ENCODE measurements at regions not wholly inside any gene's neighbourhood (a gene's known extent, or its start where the extent isn't known, plus 50 kb on each side); places are given as distances from the start of the nearest gene placed in this dataset.

GRCh38 chr3:17936736-17937480 lies 194.5 kb upstream of the TBC1D5 start:
- Histone ChIP-seq H4K5ac (ENCODE audit: low read length) (no peak overlapping the region), H3K4me2 (ENCODE audit: low read length) (no peak overlapping the region), H3K79me2 (ENCODE audit: control insufficient read depth, insufficient read depth, low read length) (no peaks in the 10 kb centered on the region), H3K18ac (ENCODE audit: low read length) (no peak overlapping the region), H3K27ac (ENCODE audit: low read depth, low read length) (no peak overlapping the region), H3K4me3 (ENCODE audit: low read length) (no peak overlapping the region), H3K27me3 (ENCODE audit: insufficient read depth, low read length, poor library complexity) (no peaks in the 10 kb centered on the region), H2AK5ac (ENCODE audit: low read length) (no peak overlapping the region), H3K4ac (ENCODE audit: low read depth, low read length) (no peak overlapping the region), H2BK15ac (replicated peaks; ENCODE audit: low read depth) (no peak overlapping the region), H2BK5ac (ENCODE audit: low read length) (no peak overlapping the region), H3K23ac (ENCODE audit: low read length) (no peak overlapping the region), H3K36me3 (ENCODE audit: control insufficient read depth, insufficient read depth, low read length) (no peaks in the 10 kb centered on the region), H3K79me1 (ENCODE audit: low read length) (no peaks in the 10 kb centered on the region), H4K8ac (ENCODE audit: low read depth, low read length) (no peak overlapping the region), H3K9ac (ENCODE audit: low read length) (no peak overlapping the region), H2BK120ac (ENCODE audit: low read depth, low read length) (no peak overlapping the region), H3K4me1 (ENCODE audit: control insufficient read depth, low read depth, low read length) (peaks cover 2% of the 10 kb centered on the region), H3K56ac (ENCODE audit: low read length) (no peak overlapping the region)
- no CpG with 5 or more reads among the region's 6 CpGs for WGBS (ENCODE audit: extremely low coverage, insufficient coverage, low lambda C conversion rate)
- DNase-seq, result no peak

GRCh38 chr3:17935222-17935621 lies 192.8 kb upstream of the TBC1D5 start:
- no peak overlapping the region for H2BK120ac ChIP-seq (ENCODE audit: low read depth, low read length)
- no peak overlapping the region for H2AK5ac ChIP-seq (ENCODE audit: low read length)
- no peak overlapping the region for H2BK15ac ChIP-seq (replicated peaks; ENCODE audit: low read depth)
- H3K79me2 ChIP-seq (ENCODE audit: control insufficient read depth, insufficient read depth, low read length), result no peaks in the 10 kb centered on the region
- no peak overlapping the region for H3K56ac ChIP-seq (ENCODE audit: low read length)
- no peaks in the 10 kb centered on the region for H3K27me3 ChIP-seq (ENCODE audit: insufficient read depth, low read length, poor library complexity)
- H3K27ac ChIP-seq (ENCODE audit: low read depth, low read length), result no peak overlapping the region
- H3K79me1 ChIP-seq (ENCODE audit: low read length), result no peaks in the 10 kb centered on the region
- H3K4me2 ChIP-seq (ENCODE audit: low read length), result no peak overlapping the region
- H3K36me3 ChIP-seq (ENCODE audit: control insufficient read depth, insufficient read depth, low read length), result no peaks in the 10 kb centered on the region
- H3K23ac ChIP-seq (ENCODE audit: low read length), result no peak overlapping the region
- no peak overlapping the region for H2BK5ac ChIP-seq (ENCODE audit: low read length)
- DNase-seq, result no peak
- WGBS (ENCODE audit: extremely low coverage, insufficient coverage, low lambda C conversion rate), result no CpG with 5 or more reads among the region's 4 CpGs
- peaks cover 2% of the 10 kb centered on the region for H3K4me1 ChIP-seq (ENCODE audit: control insufficient read depth, low read depth, low read length)
- no peak overlapping the region for H3K4me3 ChIP-seq (ENCODE audit: low read length)
- no peak overlapping the region for H3K4ac ChIP-seq (ENCODE audit: low read depth, low read length)
- H4K8ac ChIP-seq (ENCODE audit: low read depth, low read length), result no peak overlapping the region
- H3K18ac ChIP-seq (ENCODE audit: low read length), result no peak overlapping the region
- no peak overlapping the region for H3K9ac ChIP-seq (ENCODE audit: low read length)
- no peak overlapping the region for H4K5ac ChIP-seq (ENCODE audit: low read length)

DNA sequence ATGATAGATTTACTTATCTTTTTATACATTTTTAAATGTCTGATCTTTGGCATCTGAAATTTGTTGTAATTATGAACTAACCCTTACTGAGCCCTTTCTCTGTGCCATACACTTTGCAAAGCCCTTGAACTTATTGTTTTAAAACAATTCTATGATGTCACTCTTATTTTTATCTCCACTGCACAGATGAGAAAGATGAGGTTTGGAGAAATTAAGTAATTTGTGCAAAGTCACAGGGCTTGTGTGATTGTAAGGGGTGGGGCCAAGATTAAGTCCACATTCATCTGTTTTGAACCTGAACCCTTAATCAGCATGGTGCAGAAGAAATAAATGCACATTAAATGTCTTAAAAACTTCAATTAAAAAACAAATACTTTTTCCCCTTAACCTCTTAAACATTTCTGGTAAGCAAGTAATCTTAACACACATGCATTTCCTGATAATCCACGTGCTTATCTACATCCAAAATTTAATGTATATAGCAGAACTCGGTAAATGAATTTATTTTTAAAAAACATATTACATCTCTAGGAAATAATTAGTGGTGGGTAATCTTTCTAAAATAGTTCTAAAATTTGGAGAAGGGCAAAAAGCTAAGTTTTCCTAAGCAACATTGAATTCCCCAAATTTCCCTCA lies 189.8 kb upstream of the TBC1D5 start:
- no peak overlapping the region for H3K23ac ChIP-seq (ENCODE audit: low read length)
- no peak overlapping the region for H4K8ac ChIP-seq (ENCODE audit: low read depth, low read length)
- DNase-seq, result no peak
- H2AK5ac ChIP-seq (ENCODE audit: low read length), result no peak overlapping the region
- no peak overlapping the region for H3K4ac ChIP-seq (ENCODE audit: low read depth, low read length)
- H3K27ac ChIP-seq (ENCODE audit: low read depth, low read length), result no peak overlapping the region
- no peaks in the 10 kb centered on the region for H3K27me3 ChIP-seq (ENCODE audit: insufficient read depth, low read length, poor library complexity)
- no peak overlapping the region for H3K9ac ChIP-seq (ENCODE audit: low read length)
- 100% methylated on average over 1 of the region's 2 CpGs for WGBS (ENCODE audit: extremely low coverage, insufficient coverage, low lambda C conversion rate)
- no peak overlapping the region for H2BK120ac ChIP-seq (ENCODE audit: low read depth, low read length)
- H3K79me2 ChIP-seq (ENCODE audit: control insufficient read depth, insufficient read depth, low read length), result no peaks in the 10 kb centered on the region
- no peak overlapping the region for H2BK15ac ChIP-seq (replicated peaks; ENCODE audit: low read depth)
- no peaks in the 10 kb centered on the region for H3K36me3 ChIP-seq (ENCODE audit: control insufficient read depth, insufficient read depth, low read length)
- H3K18ac ChIP-seq (ENCODE audit: low read length), result no peak overlapping the region
- H3K56ac ChIP-seq (ENCODE audit: low read length), result no peak overlapping the region
- H2BK5ac ChIP-seq (ENCODE audit: low read length), result no peak overlapping the region
- no peak overlapping the region for H3K4me3 ChIP-seq (ENCODE audit: low read length)
- H4K5ac ChIP-seq (ENCODE audit: low read length), result no peak overlapping the region
- H3K4me1 ChIP-seq (ENCODE audit: control insufficient read depth, low read depth, low read length), result peaks cover 2% of the 10 kb centered on the region
- H3K4me2 ChIP-seq (ENCODE audit: low read length), result no peak overlapping the region
- H3K79me1 ChIP-seq (ENCODE audit: low read length), result no peaks in the 10 kb centered on the region

DNA sequence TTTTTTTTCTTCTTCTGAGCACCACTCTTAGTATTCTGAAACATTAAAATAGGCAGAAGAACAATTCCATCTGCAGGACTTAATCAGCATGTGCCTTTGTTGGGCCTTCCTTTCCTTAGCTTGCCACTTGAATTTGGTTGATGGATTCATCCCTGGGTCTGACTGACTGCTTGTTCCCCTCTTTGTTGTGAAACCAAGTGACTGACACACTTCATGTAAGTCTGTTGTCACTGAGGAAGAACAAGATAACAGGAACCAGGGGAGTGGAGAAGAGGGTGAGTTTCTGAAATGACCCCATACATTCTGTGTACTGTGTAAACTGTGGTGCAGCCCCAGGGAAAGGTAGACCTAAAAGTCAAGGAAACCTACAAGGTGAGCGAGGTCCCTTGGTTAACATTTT lies 188.7 kb upstream of the TBC1D5 start:
- H4K5ac ChIP-seq (ENCODE audit: low read length), result no peak overlapping the region
- DNase-seq, result no peak
- no CpG with 5 or more reads among the region's 1 CpG for WGBS (ENCODE audit: extremely low coverage, insufficient coverage, low lambda C conversion rate)

GRCh38 chr3:17928502-17929145 lies 186.2 kb upstream of the TBC1D5 start:
- Histone ChIP-seq H3K27ac (ENCODE audit: low read depth, low read length) (no peak overlapping the region), H2BK120ac (ENCODE audit: low read depth, low read length) (no peak overlapping the region), H4K8ac (ENCODE audit: low read depth, low read length) (no peak overlapping the region), H3K23ac (ENCODE audit: low read length) (no peak overlapping the region), H3K4ac (ENCODE audit: low read depth, low read length) (no peak overlapping the region), H3K4me2 (ENCODE audit: low read length) (no peak overlapping the region), H3K79me2 (ENCODE audit: control insufficient read depth, insufficient read depth, low read length) (no peaks in the 10 kb centered on the region), H3K27me3 (ENCODE audit: insufficient read depth, low read length, poor library complexity) (no peaks in the 10 kb centered on the region), H3K79me1 (ENCODE audit: low read length) (no peaks in the 10 kb centered on the region), H3K36me3 (ENCODE audit: control insufficient read depth, insufficient read depth, low read length) (no peaks in the 10 kb centered on the region), H3K56ac (ENCODE audit: low read length) (no peak overlapping the region), H2BK5ac (ENCODE audit: low read length) (no peak overlapping the region), H2AK5ac (ENCODE audit: low read length) (no peak overlapping the region), H4K5ac (ENCODE audit: low read length) (no peak overlapping the region), H3K4me1 (ENCODE audit: control insufficient read depth, low read depth, low read length) (peaks cover 2% of the 10 kb centered on the region), H3K4me3 (ENCODE audit: low read length) (no peak overlapping the region), H3K9ac (ENCODE audit: low read length) (no peak overlapping the region), H3K18ac (ENCODE audit: low read length) (no peak overlapping the region), H2BK15ac (replicated peaks; ENCODE audit: low read depth) (no peak overlapping the region)
- no CpG with 5 or more reads among the region's 4 CpGs for WGBS (ENCODE audit: extremely low coverage, insufficient coverage, low lambda C conversion rate)
- no peak for DNase-seq

More for the DNA sequence above, 188.7 kb upstream of the TBC1D5 start:
- H2BK5ac ChIP-seq (ENCODE audit: low read length), result no peak overlapping the region
- H3K79me1 ChIP-seq (ENCODE audit: low read length), result no peaks in the 10 kb centered on the region
- peaks cover 2% of the 10 kb centered on the region for H3K4me1 ChIP-seq (ENCODE audit: control insufficient read depth, low read depth, low read length)
- H4K8ac ChIP-seq (ENCODE audit: low read depth, low read length), result no peak overlapping the region
- no peak overlapping the region for H2BK120ac ChIP-seq (ENCODE audit: low read depth, low read length)
- no peak overlapping the region for H3K4me2 ChIP-seq (ENCODE audit: low read length)
- no peak overlapping the region for H3K56ac ChIP-seq (ENCODE audit: low read length)
- H3K79me2 ChIP-seq (ENCODE audit: control insufficient read depth, insufficient read depth, low read length), result no peaks in the 10 kb centered on the region
- no peaks in the 10 kb centered on the region for H3K27me3 ChIP-seq (ENCODE audit: insufficient read depth, low read length, poor library complexity)
- no peaks in the 10 kb centered on the region for H3K36me3 ChIP-seq (ENCODE audit: control insufficient read depth, insufficient read depth, low read length)
- H3K18ac ChIP-seq (ENCODE audit: low read length), result no peak overlapping the region
- no peak overlapping the region for H3K4me3 ChIP-seq (ENCODE audit: low read length)
- no peak overlapping the region for H3K9ac ChIP-seq (ENCODE audit: low read length)
- no peak overlapping the region for H3K27ac ChIP-seq (ENCODE audit: low read depth, low read length)
- no peak overlapping the region for H2BK15ac ChIP-seq (replicated peaks; ENCODE audit: low read depth)
- H3K4ac ChIP-seq (ENCODE audit: low read depth, low read length), result no peak overlapping the region
- H2AK5ac ChIP-seq (ENCODE audit: low read length), result no peak overlapping the region
- no peak overlapping the region for H3K23ac ChIP-seq (ENCODE audit: low read length)
